GM18511 (cell line): ENCODE measurements at regions not wholly inside any gene's neighbourhood (a gene's known extent, or its start where the extent isn't known, plus 50 kb on each side); places are given as distances from the start of the nearest gene placed in this dataset.
"Not testable (repeated sequence)": the region's sequence is repeated elsewhere in the genome, so short reads cannot be mapped to it uniquely, and the experiment has no call there.

Experiments
- ATAC-seq: cut with Tn5 transposase; IDR thresholded peaks from one replicate; pipeline ENCODE4 v1.9.1; 2021; ENCODE audit warnings: mild to moderate bottlenecking, moderate library complexity; ENCODE audit not compliant: unreplicated experiment

DNA sequence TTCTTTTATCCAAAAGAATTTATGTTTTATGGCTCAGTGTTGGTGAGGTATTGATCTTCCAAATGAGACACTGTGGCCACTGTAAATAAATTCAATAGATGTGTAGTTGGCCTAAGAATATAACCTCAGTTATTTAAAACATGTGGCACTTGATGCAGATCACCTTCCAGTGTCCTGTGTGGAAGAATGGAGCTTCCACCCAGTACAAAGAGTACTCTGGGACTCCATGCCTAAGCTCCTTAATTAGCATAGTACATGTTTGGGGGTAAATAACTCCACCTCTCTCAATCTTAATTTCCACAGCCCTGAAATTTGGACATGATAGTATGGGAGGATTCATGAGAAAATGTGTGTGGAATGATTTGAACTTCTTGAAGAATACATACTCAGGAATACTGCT lies 105.7 kb downstream of the SPDYE17 start:
- not testable (repeated sequence) for ATAC-seq

DNA sequence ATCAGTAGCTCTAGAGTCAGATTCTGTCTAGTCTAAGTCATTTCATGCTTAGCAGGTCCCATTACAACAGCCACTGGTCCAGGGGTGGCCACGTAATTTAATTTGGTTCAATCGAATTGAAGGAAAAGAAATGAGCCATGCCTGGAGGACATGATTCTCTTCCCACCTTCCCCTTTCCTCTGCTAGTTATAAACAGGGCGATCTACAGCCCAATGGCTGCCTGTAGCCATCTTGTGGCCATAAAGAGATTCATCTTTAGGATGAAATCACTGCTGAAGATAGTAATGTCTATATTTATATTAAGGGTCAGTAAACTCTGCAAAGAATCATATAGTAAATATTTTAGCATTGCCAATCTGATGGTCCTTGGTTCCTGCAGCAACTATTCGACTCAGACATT lies 107.4 kb downstream of the SPDYE17 start:
- not testable (repeated sequence) for ATAC-seq

GRCh38 chr7:76918619-76919018 lies 113.5 kb downstream of the SPDYE17 start:
- not testable (repeated sequence) for ATAC-seq

DNA sequence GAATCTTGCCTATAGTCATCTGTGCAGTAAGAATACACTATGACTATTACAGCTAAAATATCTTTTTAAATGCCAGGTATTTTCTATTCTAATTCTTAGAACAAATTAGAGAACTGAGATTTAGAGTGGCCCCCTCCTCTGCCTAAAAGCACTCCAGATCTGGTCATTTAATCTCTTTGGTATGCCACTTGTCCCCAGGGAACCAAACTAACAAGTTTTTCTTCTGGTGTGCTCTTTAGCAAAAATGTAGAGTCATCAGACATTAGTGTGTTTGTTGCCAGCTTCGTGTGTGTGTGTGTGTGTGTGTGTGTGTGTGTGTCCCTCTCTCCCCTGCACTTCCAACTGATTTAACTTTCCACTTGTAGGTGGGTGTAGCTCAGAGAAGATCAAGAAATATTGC lies 117.8 kb downstream of the SPDYE17 start:
- ATAC-seq: not testable (repeated sequence)

GRCh38 chr7:76912011-76912814 lies 119.9 kb downstream of the SPDYE17 start:
- ATAC-seq: peak; percentile 55

DNA sequence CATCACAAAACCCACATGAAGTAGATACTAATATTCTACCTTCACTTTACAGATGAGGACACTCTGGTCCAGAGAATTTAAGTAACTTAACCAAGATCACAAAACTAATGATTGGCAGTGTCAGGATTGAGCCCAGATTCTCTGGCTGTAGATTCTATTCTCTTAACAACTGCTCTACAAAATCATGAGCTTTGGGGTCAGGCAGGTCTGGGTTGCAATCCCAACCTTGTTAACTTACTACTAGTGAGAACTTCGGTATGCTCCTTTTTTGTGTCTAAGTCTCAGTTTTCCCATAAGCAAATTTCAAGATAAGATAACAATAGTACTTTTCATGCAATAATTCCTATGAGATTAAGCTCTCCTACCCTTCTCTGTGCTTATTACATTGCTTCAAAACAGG lies 127.5 kb downstream of the SPDYE17 start:
- not testable (repeated sequence) for ATAC-seq

DNA sequence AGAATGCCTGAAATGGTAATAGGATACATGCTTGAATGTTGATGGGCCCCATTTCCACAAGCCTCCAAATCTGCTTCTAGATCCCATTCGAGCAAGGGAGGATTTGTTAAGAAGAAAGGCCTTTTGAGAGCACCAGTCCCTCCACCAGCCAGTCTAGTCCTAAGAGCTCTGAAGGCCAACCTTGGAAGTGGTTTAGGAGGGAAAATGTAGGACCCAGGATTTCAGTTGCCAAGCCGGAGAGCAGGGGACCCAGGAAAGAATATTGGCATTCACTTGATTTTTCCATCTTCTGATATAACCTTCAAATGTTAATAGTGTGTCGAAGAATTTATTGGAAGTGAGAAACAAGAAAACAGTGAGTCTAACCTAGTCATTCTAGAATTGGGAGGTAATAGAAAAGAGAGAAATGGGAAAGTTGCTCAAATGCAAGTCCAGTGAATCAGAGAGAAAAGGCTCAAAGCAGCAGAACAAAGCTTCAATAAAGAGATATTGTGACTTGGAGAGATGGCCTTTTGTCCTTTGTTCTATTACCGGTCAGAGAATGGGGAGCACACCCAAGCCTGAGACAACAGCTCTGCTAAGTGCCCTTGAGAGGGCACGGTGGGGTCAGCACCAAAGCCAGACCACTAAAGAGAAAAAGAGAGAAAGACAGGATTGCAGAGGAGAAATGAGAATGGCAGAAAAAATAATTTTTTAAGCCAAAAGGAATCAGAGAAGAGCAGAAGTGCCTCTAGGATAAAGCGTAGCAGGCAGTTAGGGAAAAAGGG lies 130.0 kb downstream of the SPDYE17 start:
- ATAC-seq: not testable (repeated sequence)

- not testable (repeated sequence) for ATAC-seq
These were observed 133.4 kb downstream of the SPDYE17 start for GRCh38 chr7:76898807-76899206.

DNA sequence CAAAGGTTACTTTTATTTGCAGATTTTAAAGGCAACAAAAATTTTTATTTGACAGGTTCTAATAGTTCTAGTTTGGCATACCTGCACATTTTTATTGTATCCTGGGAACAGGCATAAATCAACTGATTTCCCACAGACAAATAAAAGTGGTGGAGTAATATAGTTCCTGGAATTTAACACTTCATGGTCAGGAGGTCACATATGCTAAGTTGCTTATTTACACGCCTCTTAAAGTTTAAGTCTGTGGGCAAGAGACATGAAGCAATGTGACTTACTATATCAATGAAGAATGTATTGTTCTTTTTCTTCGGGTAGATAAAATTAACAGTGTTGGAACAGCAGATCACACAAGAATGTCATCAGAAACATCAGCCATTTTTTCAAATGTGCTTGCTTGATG lies 135.2 kb downstream of the SPDYE17 start:
- ATAC-seq: not testable (repeated sequence)

DNA sequence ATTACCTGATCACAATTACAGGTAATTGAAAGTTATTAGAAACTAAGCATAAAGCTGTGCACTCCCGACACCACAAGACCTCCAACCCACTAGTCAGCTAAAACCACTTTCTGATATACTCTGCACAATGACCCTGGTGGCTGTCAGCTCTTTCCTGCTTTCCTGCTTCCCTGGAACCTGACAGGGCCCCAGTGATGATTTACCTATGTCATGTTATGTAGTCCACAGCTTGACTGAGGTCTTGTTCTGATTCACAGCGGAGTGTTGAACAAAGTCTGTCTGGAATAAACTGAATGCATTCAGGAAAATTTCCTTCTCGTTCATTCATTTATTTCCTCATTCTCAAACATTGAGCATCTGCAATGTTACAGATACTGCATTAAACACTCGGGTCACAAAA lies 136.5 kb downstream of the SPDYE17 start:
- not testable (repeated sequence) for ATAC-seq

DNA sequence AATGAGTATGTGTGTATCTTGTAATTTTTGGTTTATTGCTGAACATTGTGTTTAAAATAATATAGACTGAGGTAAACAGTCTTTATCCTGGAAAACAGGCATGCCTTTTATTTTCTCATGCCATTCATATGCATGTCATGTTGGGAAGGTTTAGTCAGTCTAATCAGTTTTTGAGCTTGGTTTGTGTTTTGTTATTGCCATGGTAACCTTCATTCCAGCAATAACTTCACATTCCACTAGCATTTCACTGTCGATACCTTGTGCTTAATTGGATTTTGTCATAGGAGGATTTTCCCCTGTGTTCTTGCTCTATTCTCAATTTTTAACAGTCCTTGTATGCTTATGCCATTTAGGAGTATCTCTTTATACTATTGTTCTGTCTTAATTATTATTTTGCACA lies 140.4 kb downstream of the SPDYE17 start:
- ATAC-seq: not testable (repeated sequence)

- ATAC-seq: not testable (repeated sequence)
These were observed 152.3 kb downstream of the SPDYE17 start for GRCh38 chr7:76879733-76880288.

DNA sequence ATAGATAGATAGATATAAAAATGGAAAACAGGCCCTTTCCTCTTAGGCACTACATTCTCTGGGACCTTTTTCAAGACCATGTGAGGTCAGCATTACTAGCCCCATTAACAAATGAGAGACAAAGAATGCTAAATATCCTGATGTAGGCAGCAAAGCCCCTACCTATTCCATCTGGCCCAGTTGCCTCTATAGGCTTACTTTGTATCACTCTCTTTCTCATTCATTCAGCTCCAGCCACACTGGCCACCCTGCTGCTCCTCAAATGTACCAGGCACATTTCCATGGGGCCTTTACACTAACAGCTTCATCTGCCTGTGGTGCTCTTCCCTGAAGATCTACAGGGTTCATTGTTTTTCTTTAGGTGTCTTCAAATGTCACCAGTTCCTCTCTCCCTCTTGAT lies 156.4 kb downstream of the SPDYE17 start:
- ATAC-seq: not testable (repeated sequence)

- ATAC-seq: not testable (repeated sequence)
These were observed 161.7 kb downstream of the SPDYE17 start for GRCh38 chr7:76870504-76870808.

DNA sequence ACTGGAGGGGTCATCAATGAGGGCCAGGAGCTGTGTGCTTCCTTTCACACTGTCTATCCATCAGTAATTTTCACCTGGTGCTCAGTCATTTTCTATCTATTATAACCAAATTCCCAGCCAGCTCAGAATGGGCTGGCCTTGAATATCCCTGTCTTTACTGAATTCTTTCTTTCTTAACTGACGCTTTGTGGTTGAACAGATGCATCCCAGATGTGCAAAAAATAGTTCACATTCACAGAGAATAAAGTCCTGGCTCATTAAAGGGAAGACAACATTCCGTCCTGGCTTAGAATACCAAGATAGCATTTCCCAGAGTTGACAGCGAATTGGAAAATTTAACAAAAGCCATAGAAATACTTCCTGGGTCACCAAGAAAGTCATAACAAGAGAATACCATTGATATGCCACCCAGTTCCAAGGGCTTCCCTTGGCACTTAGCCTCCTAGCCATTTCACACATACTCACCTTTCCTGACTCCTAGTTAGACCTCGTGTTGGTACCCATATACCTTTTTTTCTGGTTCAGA lies 164.7 kb downstream of the SPDYE17 start:
- not testable (repeated sequence) for ATAC-seq

GRCh38 chr7:76863150-76863773 lies 168.9 kb downstream of the SPDYE17 start:
- not testable (repeated sequence) for ATAC-seq

DNA sequence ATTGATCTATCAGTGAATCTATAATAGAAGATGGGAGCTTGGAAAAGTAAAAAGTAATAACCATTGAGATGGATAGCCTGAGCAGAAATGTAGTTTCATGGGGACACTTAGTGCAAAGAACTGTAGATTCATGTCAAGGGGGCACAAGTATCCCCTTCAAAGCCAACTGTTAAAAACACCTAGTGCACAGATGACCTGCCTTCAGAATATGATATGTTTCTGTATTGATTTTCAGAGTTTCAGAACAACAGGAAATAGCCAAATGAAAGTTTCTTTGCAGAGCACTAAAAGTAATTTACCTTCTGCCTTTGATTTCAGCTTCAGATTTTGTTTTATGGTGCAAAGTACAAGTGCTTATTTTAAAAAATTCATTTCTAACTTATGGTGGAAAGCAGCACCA lies 169.9 kb downstream of the SPDYE17 start:
- not testable (repeated sequence) for ATAC-seq

DNA sequence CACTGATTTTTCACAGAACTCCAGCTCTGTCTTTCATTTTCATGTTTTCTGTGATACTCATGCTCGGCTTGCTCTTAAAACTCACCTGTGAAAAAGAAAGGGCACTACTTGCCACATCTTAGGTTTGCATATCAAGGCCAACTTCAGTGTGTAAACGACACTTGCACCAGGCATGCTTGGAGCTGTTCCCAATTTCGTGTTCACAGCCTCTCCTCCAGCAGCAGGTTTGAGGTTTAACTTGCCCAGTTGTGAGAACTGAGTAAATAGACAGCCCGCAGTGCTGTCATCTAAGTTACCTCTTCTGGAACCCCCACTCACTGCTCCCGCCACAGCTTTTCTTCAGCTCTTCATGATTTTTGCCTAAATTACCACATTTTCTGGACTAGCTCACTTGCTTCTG lies 172.2 kb downstream of the SPDYE17 start:
- not testable (repeated sequence) for ATAC-seq

DNA sequence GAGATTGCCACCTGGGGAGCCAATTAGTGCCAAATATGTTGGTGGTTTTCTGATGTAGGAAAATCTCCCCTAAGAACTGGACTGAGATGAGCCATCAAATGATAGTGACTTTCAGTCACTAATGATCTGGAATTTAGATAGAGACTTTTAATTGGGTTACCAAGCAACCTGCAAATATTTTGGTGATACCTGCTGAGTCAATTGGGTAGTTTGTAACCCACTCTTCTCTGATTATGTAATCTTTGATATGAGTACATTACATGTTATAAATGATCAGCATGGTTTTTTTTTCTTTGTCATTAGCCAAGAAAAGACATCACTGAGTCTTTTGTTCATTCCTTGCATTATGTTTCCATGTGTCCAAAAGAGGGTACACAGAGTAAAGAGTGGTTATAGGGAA lies 177.5 kb downstream of the SPDYE17 start:
- ATAC-seq: not testable (repeated sequence)

- ATAC-seq: not testable (repeated sequence)
These were observed 179.2 kb downstream of the SPDYE17 start for GRCh38 chr7:76852787-76853584.
